NCI-H2227 (cell line): ENCODE measurements at regions not wholly inside any gene's neighbourhood (a gene's known extent, or its start where the extent isn't known, plus 50 kb on each side); places are given as distances from the start of the nearest gene placed in this dataset.

Experiments used
- DNase-seq: peaks from one replicate; lab custom pipeline; 2025; ENCODE audit not compliant: unreplicated experiment; lab: John Stamatoyannopoulos, UW

- no peak for DNase-seq
Observed at GRCh38 chr9:135335691-135336181, 143.8 kb upstream of the PPP1R26 start.

- DNase-seq = no peak
Observed at GRCh38 chr9:135336722-135337527, 142.7 kb upstream of the PPP1R26 start.

- DNase-seq = no peak
Observed at GRCh38 chr9:135338546-135338945, 141.0 kb upstream of the PPP1R26 start.

- DNase-seq = no peak
Observed at GRCh38 chr9:135339378-135339973, 140.1 kb upstream of the PPP1R26 start.

- DNase-seq = no peak
Observed at GRCh38 chr9:135340143-135340655, 139.4 kb upstream of the PPP1R26 start.

GRCh38 chr9:135340726-135341475 lies 138.7 kb upstream of the PPP1R26 start:
- no peak for DNase-seq

GRCh38 chr9:135341612-135342169 lies 137.9 kb upstream of the PPP1R26 start:
- DNase-seq = no peak

- no peak for DNase-seq
Observed at GRCh38 chr9:135342206-135343130, 137.1 kb upstream of the PPP1R26 start.

GRCh38 chr9:135343136-135343535 lies 136.4 kb upstream of the PPP1R26 start:
- DNase-seq = no peak

GRCh38 chr9:135343837-135344522 lies 135.6 kb upstream of the PPP1R26 start:
- peak; percentile 60 for DNase-seq

GRCh38 chr9:135344523-135344901 lies 135.1 kb upstream of the PPP1R26 start:
- DNase-seq = no peak

GRCh38 chr9:135344915-135345500 lies 134.6 kb upstream of the PPP1R26 start:
- DNase-seq = no peak

GRCh38 chr9:135345775-135346433 lies 133.7 kb upstream of the PPP1R26 start:
- no peak for DNase-seq

GRCh38 chr9:135346438-135347050 lies 133.0 kb upstream of the PPP1R26 start:
- DNase-seq = no peak

- DNase-seq = no peak
Observed at GRCh38 chr9:135347461-135347860, 132.1 kb upstream of the PPP1R26 start.

- no peak for DNase-seq
Observed at GRCh38 chr9:135348076-135348787, 131.3 kb upstream of the PPP1R26 start.

GRCh38 chr9:135348788-135349150 lies 130.8 kb upstream of the PPP1R26 start:
- no peak for DNase-seq
